ENCODE measurements at regions not wholly inside any gene's neighbourhood (a gene's known extent, or its start where the extent isn't known, plus 50 kb on each side); places are given as distances from the start of the nearest gene placed in this dataset.
"Not testable (repeated sequence)": the region's sequence is repeated elsewhere in the genome, so short reads cannot be mapped to it uniquely, and the experiment has no call there.

- no peak for DNase-seq
Observed at GRCh38 chr2:18976168-18976961, 382.1 kb downstream of the OSR1 start.

GRCh38 chr2:18975506-18976167 is 382.8 kb downstream of the OSR1 start:
- DNase-seq, result no peak

- no peak for DNase-seq
Observed at GRCh38 chr2:18971628-18972027, 382.3 kb upstream of the NT5C1B start.

GRCh38 chr2:18971069-18971378 is 381.7 kb upstream of the NT5C1B start:
- no peak for DNase-seq

- no peak for DNase-seq
Observed at GRCh38 chr2:18966131-18966530, 376.8 kb upstream of the NT5C1B start.

- DNase-seq, result not testable (repeated sequence)
Observed at GRCh38 chr2:18963739-18964256, 374.4 kb upstream of the NT5C1B start.

- no peak for DNase-seq
Observed at GRCh38 chr2:18961991-18962421, 372.6 kb upstream of the NT5C1B start.

- no peak for DNase-seq
Observed at GRCh38 chr2:18959952-18960717, 370.8 kb upstream of the NT5C1B start.

GRCh38 chr2:18959200-18959599 is 369.8 kb upstream of the NT5C1B start:
- no peak for DNase-seq

GRCh38 chr2:18957909-18958308 is 368.5 kb upstream of the NT5C1B start:
- DNase-seq, result no peak

- peak in 1 of 2 experiments; percentile 48 for DNase-seq
Observed at GRCh38 chr2:18950361-18950851, 361.0 kb upstream of the NT5C1B start.

- no peak for DNase-seq
Observed at GRCh38 chr2:18949871-18950270, 360.5 kb upstream of the NT5C1B start.

- DNase-seq, result no peak
Observed at GRCh38 chr2:18940184-18940583, 350.8 kb upstream of the NT5C1B start.

GRCh38 chr2:18939740-18940139 is 350.4 kb upstream of the NT5C1B start:
- not testable (repeated sequence) for DNase-seq

GRCh38 chr2:18934886-18935285 is 345.5 kb upstream of the NT5C1B start:
- no peak for DNase-seq

GRCh38 chr2:18932853-18933252 is 343.5 kb upstream of the NT5C1B start:
- no peak for DNase-seq

GRCh38 chr2:18930971-18931370 is 341.6 kb upstream of the NT5C1B start:
- DNase-seq, result no peak

- DNase-seq, result no peak
Observed at GRCh38 chr2:18927525-18928232, 338.3 kb upstream of the NT5C1B start.

GRCh38 chr2:18926631-18927524 is 337.5 kb upstream of the NT5C1B start:
- no peak for DNase-seq

- DNase-seq, result peak in 1 of 2 experiments; percentile 67
Observed at GRCh38 chr2:18925296-18925695, 335.9 kb upstream of the NT5C1B start.

- no peak for DNase-seq
Observed at GRCh38 chr2:18924886-18925285, 335.5 kb upstream of the NT5C1B start.

GRCh38 chr2:18924386-18924785 is 335.0 kb upstream of the NT5C1B start:
- DNase-seq, result no peak

Measured in SW 1271 (cell line).